ENCODE measurements at regions not wholly inside any gene's neighbourhood (a gene's known extent, or its start where the extent isn't known, plus 50 kb on each side); places are given as distances from the start of the nearest gene placed in this dataset.

GRCh38 chr18:78727877-78728783 is 251.5 kb upstream of the SALL3 start:
- Mint-ChIP-seq H3K27me3 (peaks cover 38% of the 10 kb centered on the region), H3K4me1 (ENCODE audit: low read depth) (no peaks in the 10 kb centered on the region), H3K9me3 (ENCODE audit: low read depth) (no peaks in the 10 kb centered on the region), H3K27ac (no peak overlapping the region), H3K36me3 (ENCODE audit: insufficient read depth) (no peaks in the 10 kb centered on the region), H3K4me3 (ENCODE audit: low read depth) (no peak overlapping the region)
- no peak for DNase-seq (ENCODE audit: low spot score, unreplicated experiment)
- TF ChIP-seq CTCF (IDR thresholded peaks at IDR 0.05; ENCODE audit: unreplicated experiment): no peak

- no peak overlapping the region for H3K27ac Mint-ChIP-seq
- H3K36me3 Mint-ChIP-seq (ENCODE audit: insufficient read depth): no peaks in the 10 kb centered on the region
- peaks cover 3% of the 10 kb centered on the region for H3K4me1 Mint-ChIP-seq (ENCODE audit: low read depth)
- peaks cover 35% of the 10 kb centered on the region for H3K27me3 Mint-ChIP-seq
- no peaks in the 10 kb centered on the region for H3K9me3 Mint-ChIP-seq (ENCODE audit: low read depth)
- H3K4me3 Mint-ChIP-seq (ENCODE audit: low read depth): no peak overlapping the region
- DNase-seq (ENCODE audit: low spot score, unreplicated experiment): no peak
- TF ChIP-seq CTCF (IDR thresholded peaks at IDR 0.05; ENCODE audit: unreplicated experiment): no peak
Observed at GRCh38 chr18:78728784-78729467, 250.7 kb upstream of the SALL3 start.

GRCh38 chr18:78730546-78730945 is 249.1 kb upstream of the SALL3 start:
- Mint-ChIP-seq H3K27ac (no peak overlapping the region), H3K4me3 (ENCODE audit: low read depth) (no peak overlapping the region), H3K4me1 (ENCODE audit: low read depth) (peaks cover 3% of the 10 kb centered on the region), H3K9me3 (ENCODE audit: low read depth) (no peaks in the 10 kb centered on the region), H3K36me3 (ENCODE audit: insufficient read depth) (no peaks in the 10 kb centered on the region), H3K27me3 (peaks cover 25% of the 10 kb centered on the region)
- no peak for DNase-seq (ENCODE audit: low spot score, unreplicated experiment)
- no peak for TF ChIP-seq CTCF (IDR thresholded peaks at IDR 0.05; ENCODE audit: unreplicated experiment)

- Mint-ChIP-seq H3K27ac (no peak overlapping the region), H3K9me3 (ENCODE audit: low read depth) (no peaks in the 10 kb centered on the region), H3K27me3 (peaks cover 21% of the 10 kb centered on the region), H3K4me1 (ENCODE audit: low read depth) (peaks cover 3% of the 10 kb centered on the region), H3K36me3 (ENCODE audit: insufficient read depth) (no peaks in the 10 kb centered on the region), H3K4me3 (ENCODE audit: low read depth) (no peak overlapping the region)
- no peak for DNase-seq (ENCODE audit: low spot score, unreplicated experiment)
- TF ChIP-seq CTCF (IDR thresholded peaks at IDR 0.05; ENCODE audit: unreplicated experiment): no peak
Observed at GRCh38 chr18:78731016-78731397, 248.6 kb upstream of the SALL3 start.

- DNase-seq (ENCODE audit: low spot score, unreplicated experiment): no peak
- H3K4me1 Mint-ChIP-seq (ENCODE audit: low read depth): peaks cover 6% of the 10 kb centered on the region
- H3K9me3 Mint-ChIP-seq (ENCODE audit: low read depth): no peaks in the 10 kb centered on the region
- H3K4me3 Mint-ChIP-seq (ENCODE audit: low read depth): no peak overlapping the region
- no peak overlapping the region for H3K27ac Mint-ChIP-seq
- peaks cover 21% of the 10 kb centered on the region for H3K27me3 Mint-ChIP-seq
- H3K36me3 Mint-ChIP-seq (ENCODE audit: insufficient read depth): no peaks in the 10 kb centered on the region
- TF ChIP-seq CTCF (IDR thresholded peaks at IDR 0.05; ENCODE audit: unreplicated experiment): no peak
Observed at GRCh38 chr18:78731398-78732032, 248.1 kb upstream of the SALL3 start.
